ENCODE measurements at regions not wholly inside any gene's neighbourhood (a gene's known extent, or its start where the extent isn't known, plus 50 kb on each side); places are given as distances from the start of the nearest gene placed in this dataset.

GRCh38 chr7:112699725-112700513 is 90.3 kb downstream of the TMEM168 start:
- TF ChIP-seq CTCF (IDR thresholded peaks at IDR 0.05; ENCODE audit: low read depth, low read length) = no peak
- no peak for DNase-seq (ENCODE audit: low read depth in 2 of 2)
- H3K4me3 ChIP-seq (replicated peaks in 1 of 2; ENCODE audit: low read depth in 2 of 2, low read length in 2 of 2) = no peak overlapping the region

GRCh38 chr7:112701456-112701855 is 88.7 kb downstream of the TMEM168 start:
- no peak for DNase-seq (ENCODE audit: low read depth in 2 of 2)
- TF ChIP-seq CTCF (IDR thresholded peaks at IDR 0.05; ENCODE audit: low read depth, low read length) = no peak
- no peak overlapping the region for H3K4me3 ChIP-seq (replicated peaks in 1 of 2; ENCODE audit: low read depth in 2 of 2, low read length in 2 of 2)

GRCh38 chr7:112707655-112708054 is 82.5 kb downstream of the TMEM168 start:
- no peak for DNase-seq (ENCODE audit: low read depth in 2 of 2)
- no peak for TF ChIP-seq CTCF (IDR thresholded peaks at IDR 0.05; ENCODE audit: low read depth, low read length)
- H3K4me3 ChIP-seq (replicated peaks in 1 of 2; ENCODE audit: low read depth in 2 of 2, low read length in 2 of 2) = no peak overlapping the region

- no peak overlapping the region for H3K4me3 ChIP-seq (replicated peaks in 1 of 2; ENCODE audit: low read depth in 2 of 2, low read length in 2 of 2)
- DNase-seq (ENCODE audit: low read depth in 2 of 2) = no peak
- no peak for TF ChIP-seq CTCF (IDR thresholded peaks at IDR 0.05; ENCODE audit: low read depth, low read length)
Observed at GRCh38 chr7:112708236-112708635, 82.0 kb downstream of the TMEM168 start.

Measured in cardiac fibroblast (primary cell).